ENCODE measurements at regions not wholly inside any gene's neighbourhood (a gene's known extent, or its start where the extent isn't known, plus 50 kb on each side); places are given as distances from the start of the nearest gene placed in this dataset.

- TF ChIP-seq CTCF (IDR thresholded peaks at IDR 0.05; ENCODE audit: extremely low read depth in 1 of 2, insufficient read depth in 1 of 2, low read depth in 1 of 2, low read length in 2 of 2): no peak
- no peak for TF ChIP-seq FOS (IDR thresholded peaks at IDR 0.05; ENCODE audit: borderline replicate concordance, insufficient read depth, low read length)
These were observed 322.4 kb downstream of the OLFM4 start for GRCh38 chr13:53351021-53351420.
